Kidney (tissue), 13 donors: ENCODE measurements at regions not wholly inside any gene's neighbourhood (a gene's known extent, or its start where the extent isn't known, plus 50 kb on each side); places are given as distances from the start of the nearest gene placed in this dataset.

Experiments used
- DNase-seq, 5 donors: peaks; one replicate each; pipeline ENCODE4 v3.0.0-alpha.2; 2013 to 2020
- FAIRE-seq: peaks from 2 replicates; lab custom pipeline; 2012; peaks lifted over from hg19 to GRCh38; lab: Jason Lieb, UNC
- H3K27ac ChIP-seq, 2 donors: one replicate each; pipeline ENCODE4 v1.7.0; 2013; ENCODE audit warnings: low read depth in 2 of 2, low read length in 2 of 2, inconsistent platforms in 1 of 2
- H3K27me3 ChIP-seq: one replicate; pipeline ENCODE4 v1.7.1; 2013; ENCODE audit warnings: low read length, inconsistent platforms; ENCODE audit not compliant: control insufficient read depth, insufficient read depth
- H3K36me3 ChIP-seq, 3 donors: one replicate each; pipeline versions ENCODE4 v1.7.0 to v1.7.1; 2013; ENCODE audit warnings: low read length in 3 of 3, control low read depth in 1 of 3, inconsistent platforms in 1 of 3; ENCODE audit not compliant: insufficient read depth in 3 of 3, control insufficient read depth in 2 of 3
- H3K4me1 ChIP-seq, 3 donors: one replicate each; pipeline versions ENCODE4 v1.7.0 to v1.7.1; 2013; ENCODE audit warnings: low read length in 3 of 3, inconsistent platforms in 1 of 3, low read depth in 1 of 3; ENCODE audit not compliant: control insufficient read depth in 2 of 3, insufficient read depth in 2 of 3
- H3K4me3 ChIP-seq, 3 donors: one replicate each; pipeline versions ENCODE4 v1.7.0 to v1.8.1; 2013; ENCODE audit warnings: low read length in 3 of 3, control low read depth in 1 of 3, inconsistent platforms in 1 of 3
- H3K9ac ChIP-seq, 3 donors: one replicate each; pipeline versions ENCODE4 v1.7.0 to v1.7.1; 2013; ENCODE audit warnings: low read length in 3 of 3, control low read depth in 1 of 3, inconsistent platforms in 1 of 3
- H3K9me3 ChIP-seq, 3 donors: one replicate each; pipeline versions ENCODE4 v1.7.0 to v1.7.1; 2013; ENCODE audit warnings: low read length in 3 of 3, control low read depth in 1 of 3, inconsistent platforms in 1 of 3; ENCODE audit not compliant: control insufficient read depth in 2 of 3, insufficient read depth in 1 of 3
- CTCF ChIP-seq: IDR thresholded peaks from 3 replicates; pipeline ENCODE4 v1.5.1; 2012; ENCODE audit warnings: mild to moderate bottlenecking, moderate library complexity, borderline replicate concordance; ENCODE audit not compliant: insufficient read depth; ENCODE audit errors: extremely low read depth
- intact Hi-C: fragments of 100-400 bp; cut with DNase I; formaldehyde crosslinking; loops from one replicate; pipeline ENCODE4 v1.11.1; 2022
- donor health status: control.
- donor health status: control.
- donor health status: control.
- donor health status: control.
- donor health status: control.
- donor health status: DM: yes; HTN: yes; CAD: no.
- donor health status: Normal renal cell carcinoma (clear cell type).

- intact Hi-C loops = no loop called here
- H3K9me3 ChIP-seq = peaks cover 0 to 14% (median 4%) of the 10 kb centered on the region in 3 donors
- peak; percentile 27 to 72 (median 58) for DNase-seq
These were observed 70.9 kb upstream of the GPC1 start for GRCh38 chr2:240364582-240364960.

GRCh38 chr2:240364961-240365775 is 70.3 kb upstream of the GPC1 start:
- no peak overlapping the region for H3K27ac ChIP-seq
- no peak for TF ChIP-seq CTCF
- no peak for FAIRE-seq
- H3K36me3 ChIP-seq = no peaks in the 10 kb centered on the region
- no peak overlapping the region for H3K9ac ChIP-seq
- peak in 1 of 5 donors; percentile 69 for DNase-seq
- no peaks in the 10 kb centered on the region for H3K4me1 ChIP-seq
- H3K9me3 ChIP-seq = peaks cover 0 to 8% (median 2%) of the 10 kb centered on the region in 3 donors
- no peaks in the 10 kb centered on the region for H3K27me3 ChIP-seq
- intact Hi-C loops = no loop called here
- H3K4me3 ChIP-seq = no peak overlapping the region

More at GRCh38 chr2:240364582-240364960, 70.9 kb upstream of the GPC1 start:
- Histone ChIP-seq H3K27me3 (no peaks in the 10 kb centered on the region), H3K27ac (no peak overlapping the region), H3K4me3 (no peak overlapping the region), H3K36me3 (no peaks in the 10 kb centered on the region), H3K4me1 (no peaks in the 10 kb centered on the region), H3K9ac (no peak overlapping the region)
- no peak for FAIRE-seq
- TF ChIP-seq CTCF = no peak

GRCh38 chr2:240365971-240366471 is 69.4 kb upstream of the GPC1 start:
- no peaks in the 10 kb centered on the region for H3K27me3 ChIP-seq
- H3K4me3 ChIP-seq = no peak overlapping the region
- H3K9ac ChIP-seq = no peak overlapping the region
- no peak overlapping the region for H3K27ac ChIP-seq
- H3K36me3 ChIP-seq = no peaks in the 10 kb centered on the region
- DNase-seq = peak in 1 of 5 donors; percentile 62
- no peaks in the 10 kb centered on the region for H3K4me1 ChIP-seq
- no peak for FAIRE-seq
- no peaks in the 10 kb centered on the region for H3K9me3 ChIP-seq
- intact Hi-C loops = no loop called here
- no peak for TF ChIP-seq CTCF
